Sciatic nerve (tissue), 2 donors: ENCODE measurements at regions not wholly inside any gene's neighbourhood (a gene's known extent, or its start where the extent isn't known, plus 50 kb on each side); places are given as distances from the start of the nearest gene placed in this dataset.

Experiments
- ATAC-seq: fragments of 200-7000 bp; cut with Tn5 transposase; one replicate; pipeline ENCODE4 v1.9.1; 2020; ENCODE audit warnings: mild to moderate bottlenecking, moderate library complexity
- DNase-seq: peaks from one replicate; pipeline ENCODE4 v3.0.0-alpha.2; 2020; ENCODE audit warnings: low spot score
- intact Hi-C: fragments of 100-400 bp; cut with DNase I; formaldehyde crosslinking; loops from one replicate; pipeline ENCODE4 v1.14.2; 2022
- donor health status: DM: no; HTN: no; CAD: no.
- donor health status: DM: no; HTN: no; CAD: no.

DNA sequence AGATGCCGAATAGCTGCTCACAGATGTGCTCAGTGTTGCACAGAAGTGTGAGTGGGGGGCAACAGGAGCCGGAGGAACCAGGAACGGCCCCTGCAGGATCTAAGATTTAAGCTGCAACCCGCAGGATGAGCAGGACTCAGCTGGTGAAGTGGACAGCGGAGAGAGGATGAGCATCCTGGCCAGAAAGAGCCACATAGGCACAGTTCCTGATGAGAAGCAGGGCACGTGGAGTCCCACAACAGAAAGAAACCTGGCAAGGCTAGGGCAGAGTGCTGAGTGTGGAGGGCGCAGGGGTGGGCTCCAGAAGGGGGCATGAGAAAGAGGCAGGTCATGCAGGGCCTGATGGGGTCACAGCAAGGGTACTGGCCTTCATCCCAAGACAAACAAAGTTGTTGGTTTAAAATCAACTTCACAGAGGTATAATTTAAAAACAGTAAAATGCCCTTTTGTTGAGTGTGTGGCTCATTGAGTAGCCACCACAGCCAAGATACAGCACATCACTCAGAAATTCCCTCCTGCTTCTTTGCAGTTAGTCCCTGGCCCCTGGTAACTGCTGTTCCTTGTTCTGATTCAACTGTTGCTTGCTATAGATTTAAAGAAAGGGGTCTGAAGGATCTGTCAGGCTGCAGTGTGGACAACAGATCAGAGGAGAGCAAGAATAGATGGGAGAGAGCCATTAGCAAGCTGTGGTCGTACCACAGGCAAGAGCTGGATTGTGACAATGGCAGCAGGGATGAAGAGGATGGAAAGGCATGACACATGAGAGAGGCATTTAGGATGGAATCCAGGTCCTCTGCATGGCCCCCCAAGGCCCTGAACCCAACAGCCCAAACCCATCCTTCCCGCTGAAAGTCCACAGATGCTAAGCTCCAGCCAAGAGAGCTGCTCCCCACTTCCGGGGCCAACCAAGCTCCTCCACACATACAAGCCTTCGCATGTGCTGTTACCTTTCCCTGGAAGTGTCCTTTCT is 53.1 kb upstream of the OSBPL3 start:
- no peak for DNase-seq
- no peak for ATAC-seq
- intact Hi-C loops = no loop called here

- no peak for DNase-seq
- no peak for ATAC-seq
- intact Hi-C loops = no loop called here
Measured at GRCh38 chr7:25031432-25031831, 51.5 kb upstream of the OSBPL3 start.

DNA sequence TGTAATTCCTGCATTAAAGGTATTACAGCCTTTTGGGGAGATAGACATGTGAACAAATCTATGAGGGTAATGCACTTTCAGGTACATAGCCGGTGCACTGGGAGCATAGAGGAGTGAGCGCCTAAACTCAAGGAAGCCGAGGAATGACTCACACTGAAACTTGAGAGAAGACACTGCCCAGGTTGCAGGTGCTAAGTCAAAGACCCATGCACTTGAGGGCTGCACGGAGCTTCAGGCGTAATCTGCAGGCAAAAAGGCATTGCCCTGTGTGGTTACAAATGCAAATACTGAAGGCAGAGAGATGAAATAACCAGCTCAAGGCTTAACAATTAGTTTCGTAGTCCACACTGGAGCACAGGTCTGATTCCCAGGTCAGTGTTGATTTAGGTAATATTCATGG is 51.0 kb upstream of the OSBPL3 start:
- ATAC-seq (no peak), DNase-seq (no peak)
- intact Hi-C loops = no loop called here
